DOHH2 (cell line): ENCODE measurements at regions not wholly inside any gene's neighbourhood (a gene's known extent, or its start where the extent isn't known, plus 50 kb on each side); places are given as distances from the start of the nearest gene placed in this dataset.

Source experiments
- H3F3A ChIP-seq: fragments of 200-600 bp; sonication (generic), shearing (Covaris generic); 2 replicates; pipeline ENCODE4 v1.6.0; 2016; ENCODE audit warnings: antibody characterized with exemption, mild to moderate bottlenecking; ENCODE audit not compliant: control insufficient read depth, insufficient read depth
- H3K27ac ChIP-seq: fragments of 200-600 bp; sonication (generic); 2 replicates; pipeline ENCODE4 v1.5.1; 2014; ENCODE audit warnings: low read depth, mild to moderate bottlenecking, low read length, moderate library complexity
- H3K27me3 ChIP-seq: fragments of 200-600 bp; sonication (generic); 2 replicates; pipeline ENCODE4 v1.6.1; 2014; ENCODE audit warnings: mild to moderate bottlenecking, low read length, mixed read lengths; ENCODE audit not compliant: control insufficient read depth
- H3K36me3 ChIP-seq: fragments of 200-600 bp; sonication (generic); 2 replicates; pipeline ENCODE4 v1.6.1; 2014; ENCODE audit warnings: mild to moderate bottlenecking, low read length, moderate library complexity, mixed read lengths; ENCODE audit not compliant: control insufficient read depth
- H3K4me1 ChIP-seq: fragments of 200-600 bp; sonication (generic); 2 replicates; pipeline ENCODE4 v1.6.1; 2014; ENCODE audit warnings: mild to moderate bottlenecking, low read length, mixed read lengths; ENCODE audit not compliant: control insufficient read depth
- H3K4me2 ChIP-seq: fragments of 200-600 bp; sonication (generic); 2 replicates; pipeline ENCODE4 v1.6.0; 2014; ENCODE audit warnings: mild to moderate bottlenecking, low read length, moderate library complexity
- H3K4me3 ChIP-seq: fragments of 200-600 bp; sonication (generic); 2 replicates; pipeline ENCODE4 v1.5.1; 2014; ENCODE audit warnings: mild to moderate bottlenecking, low read length, mixed read lengths
- H3K79me2 ChIP-seq: fragments of 200-600 bp; sonication (generic); 2 replicates; pipeline ENCODE4 v1.6.1; 2014; ENCODE audit warnings: mild to moderate bottlenecking, low read length, mixed read lengths; ENCODE audit not compliant: control insufficient read depth
- H3K9me2 ChIP-seq: fragments of 200-600 bp; sonication (generic); replicated peaks from 2 replicates; pipeline ENCODE4 v1.6.1; 2014; ENCODE audit warnings: mild to moderate bottlenecking, low read length, mixed read lengths; ENCODE audit not compliant: control insufficient read depth
- H3K9me3 ChIP-seq: fragments of 200-600 bp; sonication (generic); 2 replicates; pipeline ENCODE4 v1.6.1; 2014; ENCODE audit warnings: antibody characterized with exemption, low read length, mixed read lengths; ENCODE audit not compliant: control insufficient read depth, insufficient read depth
- H4K20me1 ChIP-seq: fragments of 200-600 bp; sonication (generic); 2 replicates; pipeline ENCODE4 v1.6.0; 2014; ENCODE audit warnings: low read depth, mild to moderate bottlenecking, antibody characterized with exemption, low read length, moderate library complexity; ENCODE audit not compliant: control insufficient read depth, insufficient read depth
- EZH2phosphoT487 ChIP-seq: fragments of 200-600 bp; sonication (generic); IDR thresholded peaks from 2 replicates; pipeline ENCODE4 v1.6.1; 2017; ENCODE audit warnings: borderline replicate concordance, mild to moderate bottlenecking, antibody characterized with exemption, low read length, moderate library complexity, mixed read lengths
- TF ChIP-seq, protein P1 (sequence below): fragments of 200-600 bp; sonication (generic); IDR thresholded peaks from one replicate; pipeline ENCODE4 v1.5.1; 2014; ENCODE audit warnings: antibody characterized with exemption, mild to moderate bottlenecking, low read depth, low read length; ENCODE audit not compliant: poor library complexity, severe bottlenecking

DNA sequence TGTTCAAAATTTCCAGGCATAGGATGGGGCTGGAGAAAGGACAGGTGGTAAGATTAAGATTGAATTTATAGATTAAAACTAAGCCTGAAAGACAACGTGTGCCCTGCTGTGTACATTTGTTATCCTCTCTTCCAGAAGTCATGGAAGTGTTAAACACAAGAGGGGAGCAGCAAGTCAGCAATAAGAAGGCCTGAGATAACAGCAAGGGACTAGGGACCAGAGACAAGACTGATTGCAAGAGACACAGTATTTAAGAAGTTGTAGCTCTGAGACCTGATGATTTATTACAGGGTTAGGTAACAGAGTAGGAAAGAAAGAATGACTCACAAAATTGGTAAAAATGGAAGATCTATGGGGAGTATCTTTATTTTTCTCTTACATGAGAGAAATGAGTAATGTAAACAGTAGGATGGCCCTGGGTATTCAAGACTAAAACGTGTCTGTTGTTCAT is 55.7 kb upstream of the COL1A2 start:
- no peak overlapping the region for H3K4me2 ChIP-seq
- no peaks in the 10 kb centered on the region for H3K79me2 ChIP-seq
- no peaks in the 10 kb centered on the region for H3K9me2 ChIP-seq
- no peak overlapping the region for H3K27ac ChIP-seq
- TF ChIP-seq, protein P1, sequence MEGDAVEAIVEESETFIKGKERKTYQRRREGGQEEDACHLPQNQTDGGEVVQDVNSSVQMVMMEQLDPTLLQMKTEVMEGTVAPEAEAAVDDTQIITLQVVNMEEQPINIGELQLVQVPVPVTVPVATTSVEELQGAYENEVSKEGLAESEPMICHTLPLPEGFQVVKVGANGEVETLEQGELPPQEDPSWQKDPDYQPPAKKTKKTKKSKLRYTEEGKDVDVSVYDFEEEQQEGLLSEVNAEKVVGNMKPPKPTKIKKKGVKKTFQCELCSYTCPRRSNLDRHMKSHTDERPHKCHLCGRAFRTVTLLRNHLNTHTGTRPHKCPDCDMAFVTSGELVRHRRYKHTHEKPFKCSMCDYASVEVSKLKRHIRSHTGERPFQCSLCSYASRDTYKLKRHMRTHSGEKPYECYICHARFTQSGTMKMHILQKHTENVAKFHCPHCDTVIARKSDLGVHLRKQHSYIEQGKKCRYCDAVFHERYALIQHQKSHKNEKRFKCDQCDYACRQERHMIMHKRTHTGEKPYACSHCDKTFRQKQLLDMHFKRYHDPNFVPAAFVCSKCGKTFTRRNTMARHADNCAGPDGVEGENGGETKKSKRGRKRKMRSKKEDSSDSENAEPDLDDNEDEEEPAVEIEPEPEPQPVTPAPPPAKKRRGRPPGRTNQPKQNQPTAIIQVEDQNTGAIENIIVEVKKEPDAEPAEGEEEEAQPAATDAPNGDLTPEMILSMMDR: no peak
- TF ChIP-seq EZH2phosphoT487: no peak
- H3K4me3 ChIP-seq: no peak overlapping the region
- no peaks in the 10 kb centered on the region for H3K9me3 ChIP-seq
- H4K20me1 ChIP-seq: no peaks in the 10 kb centered on the region
- no peaks in the 10 kb centered on the region for H3K36me3 ChIP-seq
- no peaks in the 10 kb centered on the region for H3K4me1 ChIP-seq
- 0 out of 2 replicates have a peak, but pooled peaks cover 2% of the 10 kb centered on the region for H3K27me3 ChIP-seq
- no peaks in the 10 kb centered on the region for H3F3A ChIP-seq

DNA sequence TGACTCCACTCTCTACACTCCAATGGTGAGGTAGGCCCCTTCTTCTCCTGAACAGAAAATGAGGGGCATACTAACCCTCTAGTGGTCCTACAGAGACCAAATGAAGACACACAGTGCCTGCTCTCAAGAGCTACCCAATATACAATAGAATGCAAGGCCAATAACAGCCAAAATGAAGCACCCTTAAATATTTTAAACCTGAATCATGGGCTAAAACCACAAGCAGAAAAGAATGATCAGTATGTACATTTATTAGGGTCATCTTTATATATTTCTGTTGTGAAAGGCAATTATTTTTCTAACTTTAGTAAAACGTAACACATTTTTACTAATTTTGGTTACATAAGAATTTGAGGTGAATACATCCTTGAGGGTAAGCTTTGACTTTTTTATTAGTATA is 49.9 kb upstream of the COL1A2 start:
- Histone ChIP-seq H4K20me1 (no peaks in the 10 kb centered on the region), H3K4me2 (no peak overlapping the region), H3F3A (no peaks in the 10 kb centered on the region), H3K9me2 (no peaks in the 10 kb centered on the region), H3K27ac (no peak overlapping the region), H3K79me2 (no peaks in the 10 kb centered on the region), H3K27me3 (no peaks in the 10 kb centered on the region), H3K4me1 (no peaks in the 10 kb centered on the region), H3K36me3 (no peaks in the 10 kb centered on the region), H3K4me3 (no peak overlapping the region), H3K9me3 (no peaks in the 10 kb centered on the region)
- TF ChIP-seq, protein P1: no peak
- no peak for TF ChIP-seq EZH2phosphoT487
